ENCODE measurements at regions not wholly inside any gene's neighbourhood (a gene's known extent, or its start where the extent isn't known, plus 50 kb on each side); places are given as distances from the start of the nearest gene placed in this dataset.

- ChIA-PET POLR2A (no interaction called here), CTCF (no interaction called here)
- Histone ChIP-seq H3K4me3 (ENCODE audit: low read depth in 2 of 2, low read length in 1 of 2) (no peak overlapping the region), H3K4me1 (ENCODE audit: control insufficient read depth in 1 of 2, insufficient read depth in 2 of 2, low read depth in 1 of 2, low read length in 1 of 2) (no peaks in the 10 kb centered on the region), H4K20me1 (ENCODE audit: insufficient read depth) (no peaks in the 10 kb centered on the region), H3K27me3 (ENCODE audit: insufficient read depth) (no peaks in the 10 kb centered on the region), H3K9ac (no peak overlapping the region), H3K79me2 (ENCODE audit: insufficient read depth) (no peaks in the 10 kb centered on the region), H3K9me3 (no peaks in the 10 kb centered on the region), H2AFZ (ENCODE audit: low read depth) (no peak overlapping the region), H3K9me2 (no peaks in the 10 kb centered on the region), H3K27ac (ENCODE audit: low read depth in 2 of 2, low read length in 1 of 2) (no peak overlapping the region), H3K4me2 (no peak overlapping the region), H3F3A (replicated peaks; ENCODE audit: insufficient read depth) (no peaks in the 10 kb centered on the region), H3K36me3 (replicated peaks in 1 of 2; ENCODE audit: control insufficient read depth in 1 of 2, insufficient read depth in 2 of 2, low read length in 1 of 2) (no peaks in the 10 kb centered on the region)
- WGBS (ENCODE audit: low lambda C conversion rate) = 18% methylated on average over 2 of the region's 2 CpGs
- no peak for DNase-seq
- TF ChIP-seq PBX3 (IDR thresholded peaks at IDR 0.05) (no peak), RFX5 (IDR thresholded peaks at IDR 0.05; ENCODE audit: low read length) (no peak), EP300 (IDR thresholded peaks at IDR 0.05; ENCODE audit: borderline replicate concordance in 1 of 2, low read depth in 1 of 2, low read length in 1 of 2) (no peak), TEAD4 (IDR thresholded peaks at IDR 0.05; ENCODE audit: borderline replicate concordance, insufficient read depth) (no peak), GATA2 (CRISPR knock-in tag; IDR thresholded peaks at IDR 0.05) (no peak), RAD21 (IDR thresholded peaks at IDR 0.05; ENCODE audit: low read length) (no peak), JUND (IDR thresholded peaks at IDR 0.05) (no peak), IRF3 (IDR thresholded peaks at IDR 0.05; ENCODE audit: low read depth, low read length) (no peak), SIN3A (IDR thresholded peaks at IDR 0.05; ENCODE audit: borderline replicate concordance, low read depth, low read length) (no peak), ELF1 (IDR thresholded peaks at IDR 0.05) (no peak), FOXJ3 (CRISPR knock-in tag; IDR thresholded peaks at IDR 0.05) (no peak), SMC3 (IDR thresholded peaks at IDR 0.05; ENCODE audit: low read depth, low read length) (no peak), CTCF (IDR thresholded peaks at IDR 0.05) (no peak), ZBTB33 (IDR thresholded peaks at IDR 0.05; ENCODE audit: borderline replicate concordance, low read depth) (no peak), NRF1 (IDR thresholded peaks at IDR 0.05; ENCODE audit: low read depth, low read length) (no peak), FOXM1 (IDR thresholded peaks at IDR 0.05; ENCODE audit: low read depth) (no peak), MEF2A (IDR thresholded peaks at IDR 0.05; ENCODE audit: borderline replicate concordance, low read depth) (no peak), GABPA (IDR thresholded peaks at IDR 0.05; ENCODE audit: low read depth) (no peak)
Observed at GRCh38 chr20:18922898-18923297, 109.3 kb downstream of the SCP2D1 start.
